Esophagus squamous epithelium (tissue), 4 donors: ENCODE measurements at regions not wholly inside any gene's neighbourhood (a gene's known extent, or its start where the extent isn't known, plus 50 kb on each side); places are given as distances from the start of the nearest gene placed in this dataset.

Source experiments
- CTCF ChIP-seq, 6 experiments: fragments of 450-650 bp in 4 of 6; fragments of 200-600 bp in 2 of 6; sonication (generic) in 2 of 6; IDR thresholded peaks; one replicate each; pipeline ENCODE4 v1.5.1; 2016 to 2019; ENCODE audit warnings: antibody characterized with exemption in 6 of 6, mild to moderate bottlenecking in 4 of 6, moderate library complexity in 4 of 6
- POLR2A ChIP-seq, 4 donors: fragments of 450-650 bp; IDR thresholded peaks; one replicate each; pipeline ENCODE4 v1.6.1; 2017; ENCODE audit warnings: antibody characterized with exemption in 4 of 4, mild to moderate bottlenecking in 4 of 4, moderate library complexity in 3 of 4

DNA sequence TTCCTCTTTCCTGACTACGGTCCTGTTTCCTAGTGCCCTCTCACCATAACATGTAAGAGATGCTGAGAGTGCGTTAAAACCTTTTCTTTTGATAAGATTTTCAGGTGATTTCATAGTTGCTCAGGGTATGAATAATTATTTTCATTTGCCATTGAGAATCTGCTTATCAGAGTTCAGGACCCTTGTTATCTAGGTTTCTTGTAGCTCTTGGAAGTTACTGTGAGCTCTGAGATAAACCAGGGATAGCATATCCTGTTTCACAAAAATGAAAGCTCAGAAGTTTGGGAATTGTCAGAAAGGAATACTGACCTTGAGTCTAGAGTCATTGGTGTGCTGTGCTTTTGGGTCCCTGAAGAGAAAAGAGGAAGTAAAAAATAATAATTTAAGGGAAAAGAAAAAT is 76.8 kb upstream of the PRKG1 start:
- no peak for TF ChIP-seq POLR2A (IDR thresholded peaks at IDR 0.05)
- no peak for TF ChIP-seq CTCF (IDR thresholded peaks at IDR 0.05)
